Activated CD4-positive, alpha-beta T cell treated with anti-CD3 and anti-CD28 coated beads for 4 hours (primary cell): ENCODE measurements at regions not wholly inside any gene's neighbourhood (a gene's known extent, or its start where the extent isn't known, plus 50 kb on each side); places are given as distances from the start of the nearest gene placed in this dataset.

Experiments used
- DNase-seq, 2 donors: peaks; one replicate each; pipeline ENCODE4 v3.0.0-alpha.2; 2020

DNA sequence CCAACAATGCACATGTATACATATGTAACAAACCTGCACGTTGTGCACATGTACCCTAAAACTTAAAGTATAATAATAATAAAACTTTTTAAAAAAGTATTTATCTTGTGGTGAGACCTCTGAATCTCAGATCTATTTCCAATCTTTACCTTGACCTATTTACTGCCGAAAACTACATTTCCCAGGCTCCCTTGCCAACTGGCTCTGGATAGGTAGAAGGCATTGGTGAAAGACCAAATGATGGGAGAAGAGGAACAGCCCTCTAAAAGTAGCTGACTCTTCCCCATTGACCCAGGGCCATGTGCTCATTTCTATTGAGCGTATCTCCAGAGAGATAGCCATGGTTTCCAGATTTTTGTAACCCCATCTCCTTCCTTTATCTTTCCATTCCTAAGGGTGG, 247.4 kb downstream of the GPAM start:
- DNase-seq = no peak

DNA sequence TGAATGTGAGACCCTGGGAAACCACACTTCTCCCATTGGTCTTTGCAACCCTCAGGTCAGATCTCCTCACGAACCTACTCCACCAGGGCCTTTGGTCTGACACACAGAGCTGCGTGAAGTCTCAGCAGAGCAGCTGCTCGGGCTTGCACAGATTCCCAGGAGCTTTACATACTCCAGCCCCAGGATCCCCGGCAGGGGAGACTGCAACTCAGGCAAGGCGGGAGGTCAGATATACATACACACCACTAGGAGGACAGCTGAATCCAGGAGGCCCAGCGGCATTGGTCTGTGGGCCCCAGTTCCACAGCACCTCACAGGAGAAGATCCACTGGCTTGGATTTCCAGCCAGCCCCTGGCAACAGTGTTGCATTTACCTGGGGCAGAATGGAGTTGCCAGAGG, 239.2 kb downstream of the GPAM start:
- no peak for DNase-seq

DNA sequence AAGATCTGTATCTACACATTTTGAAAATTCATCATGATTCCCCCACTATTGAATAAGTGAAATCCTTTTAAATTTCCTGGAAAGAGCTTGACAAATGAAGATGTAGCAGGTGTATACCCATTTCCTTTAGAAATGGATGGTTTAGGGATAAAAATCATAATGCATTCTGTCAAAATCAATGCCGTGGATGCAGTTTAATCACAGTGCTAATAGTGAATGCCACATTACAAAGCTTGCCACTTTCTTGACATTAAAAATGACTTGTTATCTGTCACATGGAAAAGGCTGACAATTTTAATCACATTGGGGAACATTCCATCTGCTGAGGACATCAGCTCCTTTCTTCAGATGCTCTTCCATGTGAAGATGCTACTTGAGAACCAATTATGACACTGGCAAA, 229.6 kb downstream of the GPAM start:
- DNase-seq = no peak

DNA sequence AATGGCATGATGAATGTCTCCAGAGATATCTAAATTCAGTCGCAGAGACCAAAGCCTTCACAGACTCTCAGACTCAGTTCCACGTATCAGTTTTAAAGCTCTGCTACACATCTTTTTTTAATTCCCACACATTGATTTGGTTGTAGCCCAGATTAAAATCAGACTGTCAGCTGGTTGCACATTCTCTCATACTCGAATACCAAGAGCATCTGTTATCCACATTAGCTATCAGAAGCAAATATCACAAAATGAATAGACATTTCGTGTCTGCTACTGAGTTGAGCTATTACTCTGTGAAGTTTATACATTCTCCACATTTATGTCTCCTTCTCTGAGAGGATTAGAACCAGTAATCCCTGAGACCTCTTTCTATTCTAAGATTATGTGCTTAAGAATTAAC, 229.2 kb downstream of the GPAM start:
- DNase-seq = no peak

DNA sequence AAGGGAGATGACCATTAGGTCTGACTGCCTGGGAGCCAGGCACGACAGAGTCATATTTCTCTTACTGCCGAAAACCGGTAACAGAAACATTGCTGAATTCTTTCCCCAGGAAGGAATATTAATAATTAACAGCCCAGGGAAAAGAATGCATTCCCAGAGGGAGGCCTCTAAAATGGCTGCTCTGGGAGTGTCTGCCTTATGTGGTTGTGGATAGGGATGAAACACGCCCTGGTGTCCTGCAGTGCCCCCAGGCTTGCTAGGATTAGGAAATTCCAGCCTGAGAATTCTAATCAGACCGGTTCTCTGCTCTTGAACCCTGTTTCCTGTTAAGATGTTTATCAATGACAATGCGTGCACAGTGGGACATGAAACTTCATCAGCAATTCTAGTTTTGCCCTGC, 226.7 kb downstream of the GPAM start:
- DNase-seq = no peak

DNA sequence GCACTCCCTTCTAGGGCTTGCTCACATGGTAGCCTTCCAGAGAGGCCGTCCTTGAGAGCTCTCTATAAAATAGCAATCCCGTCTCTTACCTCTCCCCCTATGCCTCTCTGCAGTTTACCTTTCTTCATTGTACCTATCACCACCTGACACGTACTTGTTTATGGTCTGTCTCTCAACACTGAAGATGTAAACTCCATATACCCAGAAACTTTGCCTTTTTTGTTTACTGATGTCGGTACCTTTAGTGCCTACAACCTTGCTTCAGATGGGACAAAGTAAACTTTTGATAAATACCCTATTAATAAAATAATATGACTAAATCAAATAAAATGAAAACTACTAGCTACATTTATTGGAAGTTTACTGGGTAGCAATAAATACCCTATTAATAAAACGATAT, 220.6 kb downstream of the GPAM start:
- no peak for DNase-seq

DNA sequence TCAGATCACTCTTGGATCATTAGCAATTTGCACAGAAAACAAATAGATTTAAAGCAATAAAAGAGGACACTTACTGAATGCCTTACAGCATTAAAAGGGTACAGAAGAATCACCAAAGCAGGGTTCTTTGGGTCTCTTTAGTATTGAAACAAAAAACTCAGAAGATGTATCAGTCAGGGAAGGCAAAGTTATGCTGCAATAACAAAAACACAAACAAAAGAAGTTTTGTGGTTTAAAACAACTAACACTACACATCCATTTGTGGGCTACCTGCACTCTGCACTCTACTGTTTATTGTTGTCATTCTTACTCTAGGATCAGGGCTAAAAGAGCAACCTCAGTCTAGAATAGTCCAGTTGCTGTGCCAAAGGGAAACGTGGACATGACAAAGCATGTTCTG, 216.4 kb downstream of the GPAM start:
- DNase-seq = no peak

DNA sequence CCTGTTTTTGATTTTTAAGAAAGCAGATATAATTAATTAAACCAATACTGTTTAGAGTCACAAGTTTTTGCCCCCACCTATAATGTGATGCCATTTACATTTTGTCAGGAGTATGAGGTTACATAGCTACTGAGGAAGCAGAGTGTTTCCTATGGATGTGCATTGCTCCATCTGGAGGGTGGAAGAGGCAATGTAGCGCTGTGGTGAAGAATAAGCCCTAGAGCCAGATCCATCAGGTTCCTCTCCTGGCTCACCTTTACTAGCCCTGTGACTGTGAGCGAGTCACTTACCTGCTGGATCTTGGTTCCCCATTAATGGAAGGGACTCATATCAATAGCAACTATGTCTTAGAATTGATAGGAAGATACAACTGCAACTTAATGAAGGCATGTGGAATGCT, 216.0 kb downstream of the GPAM start:
- DNase-seq = no peak

DNA sequence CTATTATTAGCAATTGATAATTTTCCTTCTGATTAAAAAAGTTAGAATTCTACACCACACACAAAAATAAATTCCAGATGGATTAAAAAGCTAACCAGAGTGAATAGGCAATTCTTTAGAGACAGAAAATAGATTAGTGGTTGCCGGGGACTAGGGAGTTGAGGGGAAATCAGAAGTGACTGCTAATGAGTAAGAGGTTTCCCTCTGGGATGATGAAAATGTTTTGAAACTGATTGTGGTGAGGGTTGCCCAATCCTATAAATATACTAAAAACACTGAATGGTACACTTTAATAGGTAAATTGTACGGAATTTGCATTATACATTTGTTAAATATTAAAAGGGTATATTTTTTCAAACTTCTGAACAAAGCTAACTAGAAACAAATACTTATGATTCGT, 214.9 kb downstream of the GPAM start:
- no peak for DNase-seq

DNA sequence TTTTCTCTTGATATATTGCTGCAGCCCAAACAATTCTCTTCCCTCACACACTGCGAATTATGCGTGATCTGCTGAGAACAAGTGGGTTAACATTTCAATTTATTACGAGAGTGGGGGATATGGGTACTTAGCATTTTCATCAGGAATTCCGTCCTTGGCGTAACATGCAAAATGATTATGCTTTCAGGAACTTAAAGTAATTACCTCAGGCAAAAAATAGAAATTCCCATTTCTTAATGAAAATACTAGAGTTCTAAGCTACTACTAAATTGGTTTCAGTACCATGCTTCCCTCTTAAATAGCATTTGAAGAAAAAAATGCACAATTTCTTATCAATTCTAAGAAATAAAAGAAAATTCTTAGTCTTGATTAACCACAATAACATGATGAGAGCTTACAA, 213.5 kb downstream of the GPAM start:
- DNase-seq = no peak

DNA sequence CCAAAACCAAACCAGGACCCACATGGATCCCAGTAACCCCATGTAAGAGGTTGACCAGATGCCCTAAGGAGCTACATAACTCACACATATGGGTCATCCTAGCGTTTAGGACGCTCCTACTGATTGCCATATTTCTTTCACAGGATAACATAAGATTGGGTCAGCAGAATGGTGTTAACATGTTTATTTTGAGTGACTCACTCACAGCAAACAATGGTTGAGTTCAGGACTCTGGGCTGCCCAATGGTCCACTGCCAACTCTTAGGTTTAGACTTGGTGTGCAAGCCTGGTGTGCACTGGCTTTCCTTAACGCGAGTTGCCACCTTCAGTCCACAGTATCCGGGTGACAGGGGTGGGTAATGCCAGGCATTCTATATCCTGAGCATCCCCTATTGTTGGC, 211.5 kb downstream of the GPAM start:
- no peak for DNase-seq

DNA sequence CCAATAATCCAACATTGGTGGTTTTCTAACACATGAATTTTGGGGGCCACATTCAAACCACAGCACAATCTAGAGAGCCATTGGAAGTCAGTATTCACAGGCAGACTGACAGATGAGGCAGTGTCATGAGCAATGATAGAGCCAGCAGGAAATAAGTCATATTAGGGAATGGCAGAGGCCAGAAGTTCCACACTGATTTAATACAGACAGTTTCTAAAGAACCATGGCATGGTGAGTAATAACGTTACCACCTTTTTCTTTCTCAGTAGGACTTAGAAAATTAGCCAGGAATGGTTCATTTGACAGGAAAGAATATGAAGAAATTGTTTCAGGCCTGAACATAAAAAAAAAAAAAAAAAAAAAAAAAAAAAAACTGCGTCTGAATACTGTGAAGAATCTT, 210.3 kb downstream of the GPAM start:
- DNase-seq = no peak

DNA sequence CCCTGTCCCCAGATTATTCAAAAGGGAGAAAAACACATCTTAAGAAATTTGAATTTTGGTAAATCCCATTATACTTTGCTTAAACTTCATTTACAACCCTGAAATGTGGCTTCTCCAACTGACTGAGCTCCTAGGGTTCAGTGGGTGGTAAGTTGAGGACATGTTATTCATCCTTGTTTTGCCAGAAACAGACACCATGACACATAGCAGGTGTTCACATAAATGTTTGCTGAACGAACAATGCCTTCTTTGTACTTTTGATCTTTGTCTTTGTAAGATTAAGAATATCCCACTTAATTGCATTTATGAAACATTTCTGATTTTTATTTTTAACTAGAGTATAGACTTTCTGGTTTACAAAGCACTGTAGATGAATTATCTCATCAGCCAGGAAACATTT, 209.7 kb downstream of the GPAM start:
- DNase-seq = no peak

DNA sequence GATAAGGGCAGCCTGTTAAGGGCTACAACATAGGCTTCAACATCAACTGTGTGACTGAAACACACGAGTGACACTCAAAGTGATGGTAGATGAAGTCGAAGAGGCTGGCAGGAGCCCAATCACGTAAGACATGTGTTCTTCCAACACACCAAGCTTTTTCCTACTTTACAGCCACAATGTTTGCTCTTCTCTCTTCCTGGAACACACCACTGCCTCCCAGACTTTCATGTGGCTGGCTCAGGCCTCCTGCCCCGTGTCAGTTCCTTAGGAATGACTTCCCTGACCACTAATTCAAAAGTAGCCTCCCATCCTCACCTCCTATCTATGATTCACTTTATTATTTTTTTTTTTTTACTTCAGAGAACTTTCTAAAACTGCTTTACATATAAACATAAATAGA, 209.2 kb downstream of the GPAM start:
- no peak for DNase-seq

DNA sequence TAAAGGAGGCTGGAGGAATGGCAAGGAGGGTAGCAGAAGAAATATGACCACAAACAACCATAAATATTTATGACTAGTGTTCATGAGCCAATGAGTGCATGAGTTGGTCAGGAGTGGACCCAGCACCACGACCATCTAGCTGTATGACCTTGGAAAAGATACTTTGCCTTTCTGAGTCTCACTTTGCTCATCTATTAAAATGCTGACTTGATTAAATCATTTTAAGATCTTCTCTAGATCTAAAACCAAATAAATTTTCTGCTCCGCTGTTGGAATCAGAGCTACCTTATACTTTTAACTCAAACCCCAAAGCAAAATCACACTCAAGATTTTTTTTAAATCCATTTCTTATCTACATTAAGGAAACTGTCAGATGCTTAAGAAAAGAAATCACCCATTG, 207.0 kb downstream of the GPAM start:
- no peak for DNase-seq

DNA sequence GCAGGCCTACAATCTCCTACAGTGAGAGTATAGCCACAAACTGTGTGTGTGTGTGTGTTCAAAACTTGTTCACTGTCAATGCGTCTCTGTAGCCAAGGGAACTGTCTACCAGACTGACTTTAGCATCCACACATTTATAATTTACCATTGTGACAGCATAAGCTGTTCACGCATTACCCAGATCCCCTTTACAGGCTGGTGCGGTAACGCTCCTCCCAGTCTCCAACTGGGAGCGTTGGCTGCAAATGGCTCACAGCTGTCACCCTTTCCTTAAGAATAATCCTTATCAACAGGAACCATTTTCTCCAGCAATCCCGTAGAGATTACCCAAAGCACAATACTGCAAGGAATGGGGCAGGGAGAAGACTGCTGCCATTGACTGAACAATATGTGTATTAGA, 199.5 kb downstream of the GPAM start:
- DNase-seq = no peak

DNA sequence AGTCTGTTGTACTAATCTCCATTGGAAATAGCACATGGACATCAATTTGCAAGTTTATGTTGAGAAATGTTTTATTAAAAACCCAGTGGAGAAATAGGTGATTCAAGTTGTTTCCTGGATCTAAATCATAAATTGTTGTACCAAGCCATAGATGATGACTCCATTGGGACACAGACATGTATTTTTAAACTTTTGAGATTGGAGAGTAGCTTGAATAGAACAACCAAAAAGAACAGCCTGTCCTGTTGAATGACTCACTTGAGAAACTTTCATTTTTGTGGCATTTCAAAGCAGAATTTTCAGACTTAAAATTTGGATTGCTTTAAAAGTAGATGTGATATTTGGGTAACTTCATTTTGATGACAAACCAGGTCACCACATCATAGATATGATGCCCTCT, 197.5 kb downstream of the GPAM start:
- no peak for DNase-seq

DNA sequence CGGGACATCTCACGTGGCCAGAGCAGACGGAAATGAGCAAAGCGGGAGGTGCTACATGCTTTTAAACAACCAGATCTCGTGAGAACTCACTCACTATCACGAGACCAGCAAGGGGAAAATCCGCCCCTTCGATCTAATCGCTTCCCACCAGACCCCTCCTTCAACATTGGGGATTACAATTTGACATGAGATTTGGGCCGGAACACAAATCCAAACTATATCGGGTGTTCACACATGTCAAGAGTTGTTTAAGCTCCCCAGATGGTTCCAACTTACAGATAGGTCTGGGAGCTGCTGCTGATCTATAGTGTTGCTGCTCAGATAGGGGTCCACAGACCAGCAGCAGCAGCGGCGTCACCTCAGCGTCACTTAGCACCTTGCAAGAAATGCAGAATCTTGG, 194.9 kb downstream of the GPAM start:
- no peak for DNase-seq

DNA sequence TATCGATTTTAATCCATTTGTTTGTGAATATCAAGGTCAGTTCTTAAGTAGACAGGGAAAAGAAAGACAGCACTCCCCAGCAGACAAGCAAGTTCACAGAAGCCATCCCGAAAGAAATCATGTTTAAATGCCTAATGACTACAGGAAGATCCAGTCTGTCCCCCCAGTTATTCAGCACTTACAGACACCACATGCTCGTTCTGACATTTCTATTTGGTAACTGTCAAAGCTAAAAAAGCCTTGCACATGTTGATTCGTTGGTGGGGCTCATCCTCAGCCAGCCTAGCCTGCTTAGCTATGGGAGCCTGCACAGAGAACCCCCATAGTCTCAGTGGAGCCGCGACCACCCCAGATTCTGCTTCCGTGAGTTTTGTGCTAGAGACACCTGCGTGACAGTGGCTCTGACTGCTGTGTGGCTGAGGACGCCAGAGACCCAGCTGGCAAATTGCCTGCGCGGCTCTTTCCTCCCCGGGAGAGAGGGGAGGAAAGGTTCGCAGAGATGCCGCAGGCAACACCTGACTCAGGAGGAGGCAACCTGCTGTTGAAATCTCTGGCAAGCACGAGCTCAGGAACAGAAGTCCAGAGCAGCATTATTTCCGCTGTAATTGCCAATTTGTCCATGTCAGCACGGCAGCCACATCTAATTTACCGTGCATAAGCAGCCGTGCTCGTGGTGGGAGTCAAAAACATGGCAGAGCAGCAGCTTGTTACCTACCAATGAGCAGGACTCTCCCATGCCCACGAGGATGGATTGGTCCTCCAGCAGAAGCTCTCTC, 194.2 kb downstream of the GPAM start:
- no peak for DNase-seq

DNA sequence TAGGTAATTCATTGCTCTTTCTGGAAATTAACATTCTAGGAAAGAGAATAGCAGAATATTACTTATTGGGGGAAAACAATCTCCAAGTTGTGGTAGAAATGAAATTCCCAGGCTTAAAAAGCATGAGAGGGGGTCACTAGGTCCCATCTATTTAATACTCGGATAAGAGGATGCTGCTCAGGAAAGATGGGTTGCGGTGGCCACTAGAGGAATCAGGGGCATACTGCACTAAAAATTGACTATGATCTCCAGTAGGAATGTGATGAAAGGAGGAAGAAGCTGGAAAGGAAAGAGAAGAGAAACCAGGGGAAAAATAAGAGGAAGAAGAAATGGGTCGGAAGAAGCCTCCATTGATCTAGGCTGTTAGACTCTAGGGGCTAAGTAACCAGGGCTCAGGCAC, 192.8 kb downstream of the GPAM start:
- DNase-seq = no peak

DNA sequence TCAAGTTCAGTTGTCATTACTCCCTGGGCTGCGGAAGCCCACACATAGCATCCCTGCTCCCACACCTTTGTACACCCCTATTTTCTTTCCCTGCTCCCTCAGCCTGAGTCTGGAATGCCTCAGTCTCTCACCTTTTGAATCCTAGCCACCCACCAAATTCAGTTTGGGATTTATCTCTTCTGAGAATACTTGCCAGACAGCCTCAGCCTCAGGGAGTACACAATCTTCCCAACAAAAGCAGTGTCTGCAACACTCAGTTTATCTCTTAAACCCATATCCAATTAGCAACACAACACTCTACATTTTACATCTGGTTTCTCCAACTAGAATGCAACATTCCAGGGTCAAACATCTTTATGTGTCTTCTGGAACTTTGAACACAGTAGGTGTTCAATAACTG, 190.2 kb downstream of the GPAM start:
- no peak for DNase-seq

DNA sequence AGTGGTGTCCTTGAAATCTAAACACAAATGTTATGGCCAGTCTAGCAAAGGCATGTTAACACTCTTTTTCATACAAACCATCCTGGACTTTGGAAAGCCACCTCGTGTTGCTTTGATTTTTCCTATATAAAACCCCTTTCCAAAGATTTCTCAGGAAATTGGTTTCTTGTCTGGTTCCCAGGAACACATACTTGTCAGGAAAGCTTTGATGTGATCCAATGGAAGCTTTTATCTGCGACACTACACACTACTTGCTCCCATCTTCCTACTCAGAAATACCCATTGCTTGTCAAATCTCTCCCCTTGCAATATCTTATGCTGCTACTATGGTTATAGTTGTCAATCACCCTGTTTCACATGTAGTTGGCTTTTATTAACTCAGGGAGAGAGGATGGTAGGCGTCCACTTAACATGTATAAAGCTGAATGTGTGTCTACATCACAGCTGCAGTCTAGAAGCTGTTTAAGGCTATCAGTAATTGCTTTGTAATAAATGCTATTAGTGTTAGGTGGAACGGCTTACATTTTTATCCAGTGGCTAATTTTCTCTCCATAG, 189.6 kb downstream of the GPAM start:
- no peak for DNase-seq

DNA sequence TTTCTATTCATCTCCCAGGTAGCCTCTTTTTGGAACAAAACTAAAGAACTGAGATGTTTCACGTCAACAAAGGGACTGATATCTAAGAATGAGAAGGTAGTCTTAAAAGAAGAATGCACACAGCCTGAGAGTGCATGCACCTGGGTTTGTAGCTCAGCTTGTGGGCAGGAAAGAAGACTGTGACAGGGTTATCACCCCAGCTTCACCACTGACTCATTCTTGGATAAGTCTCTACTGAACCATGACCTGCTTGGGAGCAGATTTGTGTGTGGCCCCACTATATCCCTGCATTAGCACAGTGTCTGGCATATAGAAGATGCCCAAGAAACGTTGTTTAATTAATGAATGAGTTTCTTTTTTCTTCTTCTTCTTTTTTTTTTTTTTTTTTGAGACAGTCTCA, 187.5 kb downstream of the GPAM start:
- DNase-seq = no peak

DNA sequence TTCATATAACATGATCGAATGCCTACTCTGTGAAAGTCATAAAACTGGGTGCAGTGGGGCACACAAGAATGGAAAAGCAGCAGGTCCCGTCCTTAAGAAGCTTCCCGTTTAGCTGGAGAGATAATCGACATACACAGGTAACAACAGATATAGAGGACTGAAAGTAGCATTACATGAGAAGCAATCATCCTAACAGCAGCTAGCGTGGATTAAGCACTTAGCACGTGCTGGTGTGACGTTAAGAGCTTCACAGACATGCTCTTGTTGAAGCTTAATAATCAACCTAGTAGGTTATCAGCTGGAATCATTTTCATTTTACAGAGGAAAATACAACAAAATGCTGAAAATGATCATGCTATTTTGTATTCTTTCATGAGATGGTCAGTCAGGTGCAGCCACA, 184.8 kb downstream of the GPAM start:
- no peak for DNase-seq

DNA sequence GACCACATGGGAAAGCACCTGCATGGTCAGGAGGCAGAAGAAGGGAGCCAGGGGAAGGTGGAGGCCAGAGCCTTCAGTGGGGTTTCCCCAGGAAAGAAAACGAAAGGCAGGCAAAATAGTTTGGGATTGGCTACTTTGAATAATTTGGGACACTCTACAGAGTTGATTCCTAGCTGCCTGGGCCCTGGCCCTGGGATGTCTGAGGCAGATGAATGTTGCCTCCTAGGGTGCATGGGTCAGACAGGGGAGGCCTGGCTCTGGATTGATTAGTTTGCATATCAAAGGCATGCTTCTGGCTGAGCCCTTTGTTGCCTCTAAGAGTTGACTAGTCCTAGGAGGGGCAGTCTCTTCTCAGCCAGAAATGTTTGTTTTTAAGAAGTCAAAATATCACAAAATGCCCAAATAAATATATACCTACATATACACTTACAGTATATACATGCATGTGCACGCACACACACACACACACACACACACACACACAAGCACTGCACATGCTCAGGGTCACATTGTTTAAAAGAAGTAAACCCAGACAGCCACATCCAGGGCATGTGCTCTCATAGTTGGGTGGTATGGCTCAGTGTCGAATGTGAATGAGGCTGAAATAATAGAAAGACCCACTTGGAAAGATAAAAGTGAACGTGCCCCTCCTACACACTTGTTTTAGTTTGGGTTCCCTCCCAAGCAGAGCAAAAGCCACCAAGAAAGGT, 184.2 kb downstream of the GPAM start:
- no peak for DNase-seq
